Esophagus muscularis mucosa (tissue), 4 donors: ENCODE measurements at regions not wholly inside any gene's neighbourhood (a gene's known extent, or its start where the extent isn't known, plus 50 kb on each side); places are given as distances from the start of the nearest gene placed in this dataset.

Source experiments
- DNase-seq: peaks from one replicate; pipeline ENCODE4 v3.0.0-alpha.2; 2017; ENCODE audit errors: extremely low spot score
- H3K27ac ChIP-seq, 4 donors: fragments of 200-600 bp; sonication (generic); replicated peaks in 1 of 4; 1 replicate in 3 of 4; 2 replicates in 1 of 4; pipeline ENCODE4 v1.5.1; 2016 to 2019; ENCODE audit warnings: mild to moderate bottlenecking in 1 of 4
- H3K27me3 ChIP-seq, 4 donors: fragments of 200-600 bp; sonication (generic); one replicate each; pipeline versions ENCODE4 v1.5.1 to v1.6.0; 2016 to 2019
- H3K36me3 ChIP-seq, 4 donors: fragments of 200-600 bp; sonication (generic); one replicate each; pipeline ENCODE4 v1.5.1; 2016 to 2019
- H3K4me1 ChIP-seq, 4 donors: fragments of 200-600 bp; sonication (generic); one replicate each; pipeline ENCODE4 v1.5.1; 2016 to 2019
- H3K4me3 ChIP-seq, 4 donors: fragments of 200-600 bp; sonication (generic); 1 replicate in 2 of 4; 2 replicates in 2 of 4; pipeline ENCODE4 v1.5.1; 2016 to 2019; ENCODE audit warnings: mild to moderate bottlenecking in 4 of 4, moderate library complexity in 1 of 4
- H3K9me3 ChIP-seq, 4 donors: fragments of 200-600 bp; sonication (generic); 1 replicate in 3 of 4; 2 replicates in 1 of 4; pipeline ENCODE4 v1.5.1; 2016 to 2019
- EP300 ChIP-seq: sonication (generic); formaldehyde crosslinking; IDR thresholded peaks from one replicate; pipeline ENCODE4 v1.6.1; 2017; ENCODE audit warnings: antibody characterized with exemption
- POLR2A ChIP-seq: fragments of 450-650 bp; IDR thresholded peaks from one replicate; pipeline ENCODE4 v1.6.1; 2017; ENCODE audit warnings: antibody characterized with exemption, moderate library complexity, mild to moderate bottlenecking, low read depth
- POLR2AphosphoS5 ChIP-seq, 2 donors: sonication (generic); formaldehyde crosslinking; IDR thresholded peaks; one replicate each; pipeline ENCODE4 v1.6.1; 2017; ENCODE audit warnings: antibody characterized with exemption in 2 of 2
- WGBS: methylation state at CpG from one replicate; pipeline ENCODE4 v1.1.5; 2018; 5-methylcytosine and 5-hydroxymethylcytosine counted together
- intact Hi-C: fragments of 100-400 bp; cut with DNase I; formaldehyde crosslinking; loops from one replicate; pipeline ENCODE4 v1.15.1; 2023
- TF ChIP-seq, protein P1 (sequence below), 3 experiments: fragments of 200-600 bp in 2 of 3; fragments of 450-650 bp in 1 of 3; sonication (generic) in 2 of 3; IDR thresholded peaks; one replicate each; pipeline ENCODE4 v1.5.1; 2017 to 2019; ENCODE audit warnings: antibody characterized with exemption in 3 of 3, mild to moderate bottlenecking in 2 of 3, moderate library complexity in 1 of 3

DNA sequence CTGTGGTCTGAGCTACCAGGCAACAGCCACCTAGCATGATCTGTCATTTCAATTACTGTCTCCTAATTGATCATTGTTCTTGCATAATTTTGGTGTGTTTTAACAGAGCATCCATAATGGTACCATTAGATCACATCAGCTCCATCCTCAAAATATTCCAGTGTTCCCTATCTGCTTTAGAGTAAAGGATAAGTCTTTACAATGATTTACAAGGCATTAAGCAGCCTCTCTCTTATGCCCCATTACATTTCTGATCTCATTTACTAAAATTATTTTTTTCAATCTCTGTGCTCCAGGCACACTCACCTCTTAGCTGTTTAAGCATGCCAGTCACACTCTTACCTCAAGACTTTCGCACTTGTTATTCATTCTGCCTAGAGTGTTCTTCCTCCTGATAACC, 389.9 kb upstream of the PTPRD start:
- DNase-seq, result no peak
- Histone ChIP-seq H3K9me3 (no peaks in the 10 kb centered on the region), H3K36me3 (no peaks in the 10 kb centered on the region), H3K27me3 (no peaks in the 10 kb centered on the region), H3K4me3 (no peak overlapping the region), H3K4me1 (no peaks in the 10 kb centered on the region), H3K27ac (no peak overlapping the region)
- TF ChIP-seq POLR2AphosphoS5 (IDR thresholded peaks at IDR 0.05) (no peak), POLR2A (no peak), EP300 (no peak)
- TF ChIP-seq, protein P1, sequence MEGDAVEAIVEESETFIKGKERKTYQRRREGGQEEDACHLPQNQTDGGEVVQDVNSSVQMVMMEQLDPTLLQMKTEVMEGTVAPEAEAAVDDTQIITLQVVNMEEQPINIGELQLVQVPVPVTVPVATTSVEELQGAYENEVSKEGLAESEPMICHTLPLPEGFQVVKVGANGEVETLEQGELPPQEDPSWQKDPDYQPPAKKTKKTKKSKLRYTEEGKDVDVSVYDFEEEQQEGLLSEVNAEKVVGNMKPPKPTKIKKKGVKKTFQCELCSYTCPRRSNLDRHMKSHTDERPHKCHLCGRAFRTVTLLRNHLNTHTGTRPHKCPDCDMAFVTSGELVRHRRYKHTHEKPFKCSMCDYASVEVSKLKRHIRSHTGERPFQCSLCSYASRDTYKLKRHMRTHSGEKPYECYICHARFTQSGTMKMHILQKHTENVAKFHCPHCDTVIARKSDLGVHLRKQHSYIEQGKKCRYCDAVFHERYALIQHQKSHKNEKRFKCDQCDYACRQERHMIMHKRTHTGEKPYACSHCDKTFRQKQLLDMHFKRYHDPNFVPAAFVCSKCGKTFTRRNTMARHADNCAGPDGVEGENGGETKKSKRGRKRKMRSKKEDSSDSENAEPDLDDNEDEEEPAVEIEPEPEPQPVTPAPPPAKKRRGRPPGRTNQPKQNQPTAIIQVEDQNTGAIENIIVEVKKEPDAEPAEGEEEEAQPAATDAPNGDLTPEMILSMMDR (IDR thresholded peaks at IDR 0.05), result no peak
- intact Hi-C loops, result no loop called here
- WGBS, result 92% methylated on average over 1 of the region's 1 CpG

DNA sequence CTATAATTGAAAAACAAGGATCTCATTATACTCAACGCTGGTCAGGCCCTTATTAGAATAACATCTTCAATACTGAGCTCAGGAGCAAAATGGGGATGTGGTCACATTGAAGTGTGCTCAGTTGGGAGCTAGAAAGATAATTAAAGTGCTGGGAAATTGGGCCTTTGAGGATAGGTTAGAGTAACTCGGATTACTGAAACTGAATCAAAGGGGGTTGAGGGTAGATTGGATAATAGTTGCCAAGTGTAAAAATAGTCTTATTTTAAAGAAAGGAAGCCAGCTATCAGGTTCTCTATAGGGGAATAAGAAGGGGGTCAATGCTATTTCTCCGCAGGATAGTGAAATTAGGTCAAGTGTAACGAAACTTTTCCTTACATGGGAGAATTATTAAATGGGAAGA, 391.0 kb upstream of the PTPRD start:
- Histone ChIP-seq H3K4me3 (no peak overlapping the region), H3K36me3 (no peaks in the 10 kb centered on the region), H3K4me1 (no peaks in the 10 kb centered on the region), H3K27me3 (no peaks in the 10 kb centered on the region), H3K9me3 (no peaks in the 10 kb centered on the region), H3K27ac (no peak overlapping the region)
- DNase-seq, result no peak
- TF ChIP-seq POLR2AphosphoS5 (IDR thresholded peaks at IDR 0.05), result no peak
- TF ChIP-seq, protein P1 (IDR thresholded peaks at IDR 0.05), result no peak
- TF ChIP-seq POLR2A, result no peak
- TF ChIP-seq EP300, result no peak
- intact Hi-C loops, result no loop called here
- whole genome bisulfite sequencing, result 82% methylated on average over 4 of the region's 4 CpGs

DNA sequence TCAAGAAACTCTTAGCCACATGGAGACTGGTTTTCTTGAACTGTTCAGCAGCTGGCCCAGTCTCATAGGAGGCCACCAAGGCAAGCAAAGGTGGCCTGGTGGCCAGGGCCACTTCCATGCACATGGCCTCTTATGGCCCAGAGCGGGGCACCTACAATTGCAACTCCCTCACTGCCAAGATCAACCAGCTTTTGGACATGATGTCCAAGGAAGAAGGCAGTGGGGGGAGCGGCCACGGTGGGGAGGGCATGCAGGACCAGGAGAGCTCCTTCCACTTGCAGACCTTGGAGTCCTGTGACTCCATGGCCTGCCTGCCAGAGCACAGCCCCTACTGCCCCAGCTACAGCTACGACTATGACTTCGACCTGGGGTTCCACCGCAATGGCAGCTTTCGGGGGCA, 398.9 kb upstream of the PTPRD start:
- Histone ChIP-seq H3K9me3 (no peaks in the 10 kb centered on the region), H3K36me3 (no peaks in the 10 kb centered on the region), H3K27ac (no peak overlapping the region), H3K27me3 (no peaks in the 10 kb centered on the region), H3K4me1 (no peaks in the 10 kb centered on the region), H3K4me3 (no peak overlapping the region)
- intact Hi-C loops, result no loop called here
- no peak for DNase-seq
- WGBS, result 98% methylated on average over 7 of the region's 7 CpGs
- TF ChIP-seq EP300 (no peak), POLR2AphosphoS5 (IDR thresholded peaks at IDR 0.05) (no peak), POLR2A (no peak)
- TF ChIP-seq, protein P1 (IDR thresholded peaks at IDR 0.05), result no peak

DNA sequence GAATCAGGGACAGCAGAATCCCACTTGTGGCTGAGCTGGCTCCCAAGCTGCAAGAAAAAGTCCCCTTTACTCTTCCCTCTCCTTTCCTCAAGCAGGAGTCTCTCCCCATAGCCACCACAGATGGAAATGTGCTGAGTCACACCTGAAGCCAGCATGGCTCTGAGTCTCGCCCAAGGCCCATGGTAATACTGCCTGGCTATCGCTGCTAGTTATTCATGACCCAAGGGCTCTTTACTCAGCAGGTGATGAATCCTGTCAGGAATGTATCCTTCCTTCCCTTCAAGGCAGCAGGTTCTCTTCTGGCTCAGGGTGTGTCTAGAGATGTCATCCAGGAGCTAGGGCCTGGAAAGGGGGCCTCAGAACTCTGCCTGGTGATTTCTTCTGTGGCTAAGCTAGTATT, 403.3 kb upstream of the PTPRD start:
- H3K9me3 ChIP-seq, result no peaks in the 10 kb centered on the region
- no peak for DNase-seq
- no peaks in the 10 kb centered on the region for H3K27me3 ChIP-seq
- H3K4me1 ChIP-seq, result no peaks in the 10 kb centered on the region
- 92% methylated on average over 2 of the region's 2 CpGs for WGBS
- TF ChIP-seq POLR2AphosphoS5 (IDR thresholded peaks at IDR 0.05) (no peak), EP300 (no peak), POLR2A (no peak)
- TF ChIP-seq, protein P1 (IDR thresholded peaks at IDR 0.05), result no peak
- intact Hi-C loops, result no loop called here
- H3K27ac ChIP-seq, result no peak overlapping the region
- no peak overlapping the region for H3K4me3 ChIP-seq
- H3K36me3 ChIP-seq, result no peaks in the 10 kb centered on the region

DNA sequence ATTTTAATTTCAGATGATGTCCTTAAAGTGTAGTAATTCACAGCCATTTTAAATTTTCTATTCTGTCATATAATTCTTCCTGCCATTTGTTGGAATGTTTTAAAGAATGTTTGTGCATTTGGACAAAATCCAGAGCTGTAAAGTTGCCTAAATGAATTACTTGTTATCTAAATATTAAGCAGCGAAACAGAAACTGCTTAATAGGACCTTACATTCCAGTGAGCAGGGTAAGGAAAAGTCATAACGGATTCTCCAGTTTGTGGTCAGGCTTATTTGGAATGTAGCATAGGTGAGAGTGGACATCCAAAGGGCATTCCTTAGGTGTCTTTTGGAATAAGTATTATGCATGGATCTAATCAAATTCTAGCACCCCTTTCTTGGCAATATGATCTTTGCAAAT, 410.4 kb upstream of the PTPRD start:
- Histone ChIP-seq H3K9me3 (no peaks in the 10 kb centered on the region), H3K4me3 (no peak overlapping the region), H3K27ac (no peak overlapping the region), H3K4me1 (no peaks in the 10 kb centered on the region), H3K36me3 (no peaks in the 10 kb centered on the region), H3K27me3 (no peaks in the 10 kb centered on the region)
- WGBS, result 17% methylated on average over 2 of the region's 2 CpGs
- intact Hi-C loops, result no loop called here
- no peak for DNase-seq
- TF ChIP-seq, protein P1 (IDR thresholded peaks at IDR 0.05), result no peak
- no peak for TF ChIP-seq EP300
- TF ChIP-seq POLR2A, result no peak
- no peak for TF ChIP-seq POLR2AphosphoS5 (IDR thresholded peaks at IDR 0.05)
